22Rv1 (cell line): ENCODE measurements at regions not wholly inside any gene's neighbourhood (a gene's known extent, or its start where the extent isn't known, plus 50 kb on each side); places are given as distances from the start of the nearest gene placed in this dataset.

Experiments used
- H3K27ac ChIP-seq: fragments of 450-650 bp; 2 replicates; pipeline ENCODE4 v1.5.1; 2017
- ZFX ChIP-seq: fragments of 450-650 bp; IDR thresholded peaks from 2 replicates; pipeline ENCODE4 v1.6.1; 2017; ENCODE audit warnings: antibody characterized with exemption, borderline replicate concordance
- TF ChIP-seq, protein P1 (sequence below): fragments of 450-650 bp; IDR thresholded peaks from 2 replicates; pipeline ENCODE4 v1.5.1; 2017; ENCODE audit warnings: mild to moderate bottlenecking

DNA sequence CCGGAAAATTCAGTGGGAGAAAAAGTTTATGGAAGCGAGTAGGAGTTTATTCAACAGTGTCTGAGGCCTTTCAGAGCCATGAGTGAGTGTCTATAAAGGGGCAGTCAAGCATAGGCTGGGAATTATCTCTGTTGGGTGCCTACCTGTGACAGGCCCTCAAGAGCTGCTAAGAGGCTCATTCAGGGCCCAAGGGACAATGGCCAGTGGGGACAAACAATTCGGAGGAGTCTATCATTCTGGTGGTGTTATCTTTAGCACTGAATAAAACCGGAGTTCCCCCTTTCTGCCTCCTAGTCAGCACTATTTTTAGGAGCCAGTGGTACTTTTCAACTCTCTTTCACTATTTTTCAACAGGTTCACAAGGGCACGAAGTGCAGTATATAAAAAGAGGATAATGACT is 89.5 kb upstream of the HTATIP2 start:
- TF ChIP-seq ZFX, result no peak
- TF ChIP-seq, protein P1, sequence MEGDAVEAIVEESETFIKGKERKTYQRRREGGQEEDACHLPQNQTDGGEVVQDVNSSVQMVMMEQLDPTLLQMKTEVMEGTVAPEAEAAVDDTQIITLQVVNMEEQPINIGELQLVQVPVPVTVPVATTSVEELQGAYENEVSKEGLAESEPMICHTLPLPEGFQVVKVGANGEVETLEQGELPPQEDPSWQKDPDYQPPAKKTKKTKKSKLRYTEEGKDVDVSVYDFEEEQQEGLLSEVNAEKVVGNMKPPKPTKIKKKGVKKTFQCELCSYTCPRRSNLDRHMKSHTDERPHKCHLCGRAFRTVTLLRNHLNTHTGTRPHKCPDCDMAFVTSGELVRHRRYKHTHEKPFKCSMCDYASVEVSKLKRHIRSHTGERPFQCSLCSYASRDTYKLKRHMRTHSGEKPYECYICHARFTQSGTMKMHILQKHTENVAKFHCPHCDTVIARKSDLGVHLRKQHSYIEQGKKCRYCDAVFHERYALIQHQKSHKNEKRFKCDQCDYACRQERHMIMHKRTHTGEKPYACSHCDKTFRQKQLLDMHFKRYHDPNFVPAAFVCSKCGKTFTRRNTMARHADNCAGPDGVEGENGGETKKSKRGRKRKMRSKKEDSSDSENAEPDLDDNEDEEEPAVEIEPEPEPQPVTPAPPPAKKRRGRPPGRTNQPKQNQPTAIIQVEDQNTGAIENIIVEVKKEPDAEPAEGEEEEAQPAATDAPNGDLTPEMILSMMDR, result no peak
- no peak overlapping the region for H3K27ac ChIP-seq

DNA sequence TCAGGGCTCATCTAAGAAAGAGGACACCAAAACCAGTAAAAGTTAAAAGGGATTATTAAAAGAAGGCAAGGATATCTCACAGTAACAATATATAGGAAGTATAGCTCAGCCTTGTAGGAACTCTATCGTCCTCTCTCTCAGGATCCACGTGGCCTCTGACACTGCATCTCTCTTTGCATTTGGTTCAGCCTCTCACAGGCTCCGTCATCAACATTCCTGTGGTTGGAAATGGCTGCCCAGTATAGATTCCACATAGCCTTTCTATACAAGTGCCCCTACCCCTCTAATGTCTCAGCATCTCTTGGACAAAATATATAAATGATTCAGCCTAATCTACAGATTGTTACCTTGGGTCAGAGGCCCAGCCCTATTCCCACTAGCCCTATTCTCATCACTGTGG is 101.3 kb upstream of the DBX1 start:
- TF ChIP-seq, protein P1, result no peak
- TF ChIP-seq ZFX, result no peak
- H3K27ac ChIP-seq, result no peak overlapping the region

DNA sequence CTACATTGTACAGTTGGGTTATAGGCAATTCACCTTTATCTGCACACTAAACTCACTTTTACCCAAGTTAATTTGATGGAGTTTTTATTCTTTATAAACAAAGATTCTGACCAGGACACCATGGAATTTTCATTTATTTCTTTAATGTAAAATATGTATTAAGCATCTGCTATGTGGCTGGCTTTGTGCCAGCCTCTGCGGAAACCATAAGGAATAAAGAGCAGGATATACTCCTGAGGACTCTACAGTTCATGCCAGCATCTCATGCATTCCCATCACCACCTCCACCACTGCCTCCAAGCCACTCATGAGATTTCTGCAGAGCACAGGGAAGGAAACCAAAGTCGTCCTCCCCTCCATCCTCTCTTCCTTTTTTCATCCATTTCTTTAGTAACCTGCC is 100.0 kb upstream of the DBX1 start:
- TF ChIP-seq, protein P1, result no peak
- no peak for TF ChIP-seq ZFX
- H3K27ac ChIP-seq, result no peak overlapping the region

DNA sequence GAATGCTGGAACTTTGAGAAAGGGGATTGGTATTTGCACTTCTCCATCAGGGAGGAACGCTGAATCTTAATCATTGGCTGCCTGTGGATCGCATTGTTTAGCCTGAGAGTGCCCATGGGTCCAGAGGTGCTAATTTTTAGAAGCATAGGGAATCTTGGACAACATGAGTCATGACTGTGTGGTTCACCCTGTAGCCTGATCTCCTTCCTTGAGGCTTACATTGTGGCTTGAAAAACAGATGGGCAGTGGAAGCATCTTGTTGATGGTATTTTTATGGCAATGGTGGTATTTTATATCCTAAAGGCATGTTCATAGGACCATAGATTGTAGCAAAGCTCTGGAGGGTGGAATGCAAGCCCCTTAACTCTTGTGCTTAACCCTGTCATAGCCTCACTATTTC is 99.2 kb upstream of the DBX1 start:
- TF ChIP-seq ZFX, result no peak
- TF ChIP-seq, protein P1, result no peak
- no peak overlapping the region for H3K27ac ChIP-seq

DNA sequence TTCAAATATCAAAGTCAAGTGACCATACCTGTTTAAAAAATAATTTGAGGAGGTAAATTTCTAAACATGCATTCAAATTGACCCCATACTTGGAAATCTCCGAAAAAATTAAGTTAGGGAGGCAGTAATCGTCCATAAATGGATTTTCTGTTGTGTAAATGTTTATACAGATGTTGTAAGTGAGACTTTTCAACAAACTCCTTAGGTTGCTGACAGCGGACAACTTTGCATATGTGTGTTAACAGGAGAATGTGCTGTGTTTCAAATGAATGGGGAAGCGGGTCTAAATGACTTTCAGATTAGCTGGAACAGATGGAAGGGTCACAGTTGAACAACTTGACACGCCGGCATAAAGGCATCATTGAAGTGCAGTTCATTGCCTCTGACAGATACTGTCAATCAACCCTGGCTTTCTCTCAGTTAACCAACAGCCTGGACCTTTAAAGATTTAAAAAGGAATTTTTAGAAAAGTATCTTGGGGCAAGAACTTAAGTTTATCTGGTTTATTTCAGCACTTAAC is 98.2 kb upstream of the DBX1 start:
- H3K27ac ChIP-seq, result no peak overlapping the region
- TF ChIP-seq, protein P1, result no peak
- no peak for TF ChIP-seq ZFX

DNA sequence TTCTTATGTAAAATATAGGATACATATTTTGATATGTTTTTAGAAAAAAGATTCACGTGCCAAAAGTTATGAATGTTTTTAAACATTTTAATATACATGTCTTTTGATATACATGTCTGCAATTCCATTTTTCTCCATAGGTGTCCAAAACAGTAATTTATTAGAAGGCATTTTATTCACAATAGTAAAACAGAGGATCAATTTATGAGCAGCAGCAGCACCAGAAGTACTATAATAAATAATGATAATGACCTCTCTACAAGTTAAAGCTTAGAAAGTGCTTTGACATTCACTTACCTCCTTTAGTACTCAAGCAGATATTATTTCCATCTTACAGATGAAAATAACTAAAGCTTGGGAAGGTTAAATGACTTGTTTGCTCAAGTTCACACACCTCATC is 96.7 kb upstream of the DBX1 start:
- TF ChIP-seq ZFX, result no peak
- H3K27ac ChIP-seq, result no peak overlapping the region

DNA sequence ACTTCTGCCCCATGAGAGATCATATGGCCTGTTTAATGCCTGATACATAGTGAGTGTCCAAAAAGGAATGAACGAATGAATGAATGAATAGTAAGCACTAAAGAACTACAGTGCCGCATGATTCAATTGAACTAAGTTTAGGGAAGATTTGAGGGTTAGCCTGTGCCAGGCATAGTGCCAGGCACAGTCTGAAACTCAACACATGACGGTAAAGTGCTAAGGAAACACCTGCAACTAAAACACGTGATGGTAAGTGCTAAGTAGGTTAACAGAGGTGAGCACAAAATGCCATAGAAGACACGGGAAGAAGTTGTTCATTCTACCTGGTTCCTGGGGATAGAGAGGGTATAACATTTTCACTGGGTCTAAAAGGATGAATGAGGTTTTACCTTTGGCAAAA is 93.5 kb upstream of the DBX1 start:
- no peak overlapping the region for H3K27ac ChIP-seq
- TF ChIP-seq ZFX, result no peak
- TF ChIP-seq, protein P1, result no peak

DNA sequence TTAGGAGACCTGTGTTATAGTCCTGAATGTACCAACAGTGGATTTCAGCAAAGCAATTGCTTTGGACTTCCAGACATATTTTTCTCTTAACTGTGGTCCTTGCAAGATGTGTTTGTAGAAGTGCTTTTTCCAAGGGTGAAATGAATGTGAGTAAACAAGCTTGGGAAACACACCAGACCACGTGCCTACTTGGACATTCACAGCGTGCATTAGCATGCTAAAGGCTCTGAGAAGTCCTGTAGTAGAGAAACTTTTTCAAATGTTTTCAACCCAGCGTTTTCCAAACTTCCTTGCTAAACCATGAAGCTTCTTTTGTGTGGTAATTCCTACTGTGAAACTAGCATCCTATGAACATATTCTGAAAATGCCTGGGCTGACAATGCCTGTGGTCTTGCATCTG is 91.2 kb upstream of the DBX1 start:
- H3K27ac ChIP-seq, result no peak overlapping the region
- TF ChIP-seq ZFX, result no peak
- TF ChIP-seq, protein P1, result no peak
